Bronchial epithelial cell (primary cell): ENCODE measurements at regions not wholly inside any gene's neighbourhood (a gene's known extent, or its start where the extent isn't known, plus 50 kb on each side); places are given as distances from the start of the nearest gene placed in this dataset.

Experiments
- DNase-seq: peaks from one replicate; pipeline ENCODE4 v3.0.0-alpha.2; 2010; ENCODE audit warnings: low read depth
- FAIRE-seq: peaks from 2 replicates; lab custom pipeline; 2011; peaks lifted over from hg19 to GRCh38; lab: Jason Lieb, UNC
- H3K27me3 ChIP-seq: 2 replicates; pipeline ENCODE4 v1.5.1; 2011; ENCODE audit warnings: low read length; ENCODE audit not compliant: control insufficient read depth, insufficient read depth
- H3K36me3 ChIP-seq: 2 replicates; pipeline ENCODE4 v1.5.1; 2011; ENCODE audit warnings: low read length; ENCODE audit not compliant: control insufficient read depth, insufficient read depth
- H3K4me3 ChIP-seq: 2 replicates; pipeline ENCODE4 v1.5.1; 2011; ENCODE audit warnings: mild to moderate bottlenecking, low read depth, low read length, control low read depth
- CTCF ChIP-seq: IDR thresholded peaks from 2 replicates; pipeline ENCODE4 v1.5.1; 2011; ENCODE audit warnings: mild to moderate bottlenecking, moderate library complexity, low read length, control low read depth, inconsistent platforms; ENCODE audit not compliant: insufficient read depth, severe bottlenecking

- no peaks in the 10 kb centered on the region for H3K27me3 ChIP-seq
- no peak overlapping the region for H3K4me3 ChIP-seq
- FAIRE-seq, result no peak
- no peak for TF ChIP-seq CTCF
- no peak for DNase-seq
- H3K36me3 ChIP-seq, result no peaks in the 10 kb centered on the region
Observed at GRCh38 chr2:2859164-2859563, 518.5 kb downstream of the EIPR1 start.

- no peak for TF ChIP-seq CTCF
- no peaks in the 10 kb centered on the region for H3K27me3 ChIP-seq
- H3K4me3 ChIP-seq, result no peak overlapping the region
- FAIRE-seq (no peak), DNase-seq (no peak)
- no peaks in the 10 kb centered on the region for H3K36me3 ChIP-seq
Observed at GRCh38 chr2:2856723-2857415, 520.7 kb downstream of the EIPR1 start.

- Histone ChIP-seq H3K27me3 (no peaks in the 10 kb centered on the region), H3K36me3 (no peaks in the 10 kb centered on the region), H3K4me3 (no peak overlapping the region)
- no peak for TF ChIP-seq CTCF
- FAIRE-seq (no peak), DNase-seq (no peak)
Observed at GRCh38 chr2:2855297-2855696, 522.3 kb downstream of the EIPR1 start.

- H3K4me3 ChIP-seq, result no peak overlapping the region
- no peak for TF ChIP-seq CTCF
- DNase-seq (no peak), FAIRE-seq (no peak)
- no peaks in the 10 kb centered on the region for H3K27me3 ChIP-seq
- H3K36me3 ChIP-seq, result no peaks in the 10 kb centered on the region
Observed at GRCh38 chr2:2853346-2853745, 522.3 kb upstream of the MYT1L start.

GRCh38 chr2:2851806-2852777, 521.0 kb upstream of the MYT1L start:
- no peaks in the 10 kb centered on the region for H3K27me3 ChIP-seq
- FAIRE-seq, result peak; percentile 13

More at GRCh38 chr2:2851806-2852777, 521.0 kb upstream of the MYT1L start:
- DNase-seq, result no peak
- TF ChIP-seq CTCF, result no peak
- no peaks in the 10 kb centered on the region for H3K36me3 ChIP-seq
- no peak overlapping the region for H3K4me3 ChIP-seq
